ENCODE measurements at regions not wholly inside any gene's neighbourhood (a gene's known extent, or its start where the extent isn't known, plus 50 kb on each side); places are given as distances from the start of the nearest gene placed in this dataset.
"Not testable (repeated sequence)": the region's sequence is repeated elsewhere in the genome, so short reads cannot be mapped to it uniquely, and the experiment has no call there.

DNA sequence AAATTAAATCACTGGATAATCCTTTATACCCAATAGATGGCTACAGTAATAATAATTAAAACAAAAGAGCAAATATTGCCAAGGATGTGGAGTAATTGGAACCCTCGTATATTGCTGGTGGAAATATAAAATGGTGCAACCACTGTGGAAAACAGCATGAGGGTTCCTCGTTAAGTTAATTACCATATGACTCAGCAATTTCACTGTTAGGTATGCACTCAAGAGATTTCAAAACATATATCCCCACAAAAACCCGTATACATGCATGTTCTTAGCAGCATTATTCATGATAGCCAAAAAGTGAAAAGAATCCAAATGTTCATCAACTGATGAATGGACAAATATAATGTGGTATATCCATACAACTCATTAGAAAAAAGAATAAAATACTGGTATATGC, 103.3 kb downstream of the TEX13C start:
- TF ChIP-seq, protein P1, sequence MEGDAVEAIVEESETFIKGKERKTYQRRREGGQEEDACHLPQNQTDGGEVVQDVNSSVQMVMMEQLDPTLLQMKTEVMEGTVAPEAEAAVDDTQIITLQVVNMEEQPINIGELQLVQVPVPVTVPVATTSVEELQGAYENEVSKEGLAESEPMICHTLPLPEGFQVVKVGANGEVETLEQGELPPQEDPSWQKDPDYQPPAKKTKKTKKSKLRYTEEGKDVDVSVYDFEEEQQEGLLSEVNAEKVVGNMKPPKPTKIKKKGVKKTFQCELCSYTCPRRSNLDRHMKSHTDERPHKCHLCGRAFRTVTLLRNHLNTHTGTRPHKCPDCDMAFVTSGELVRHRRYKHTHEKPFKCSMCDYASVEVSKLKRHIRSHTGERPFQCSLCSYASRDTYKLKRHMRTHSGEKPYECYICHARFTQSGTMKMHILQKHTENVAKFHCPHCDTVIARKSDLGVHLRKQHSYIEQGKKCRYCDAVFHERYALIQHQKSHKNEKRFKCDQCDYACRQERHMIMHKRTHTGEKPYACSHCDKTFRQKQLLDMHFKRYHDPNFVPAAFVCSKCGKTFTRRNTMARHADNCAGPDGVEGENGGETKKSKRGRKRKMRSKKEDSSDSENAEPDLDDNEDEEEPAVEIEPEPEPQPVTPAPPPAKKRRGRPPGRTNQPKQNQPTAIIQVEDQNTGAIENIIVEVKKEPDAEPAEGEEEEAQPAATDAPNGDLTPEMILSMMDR (IDR thresholded peaks at IDR 0.05; ENCODE audit: borderline replicate concordance, insufficient read depth, low read depth, low read length), result no peak
- no peak overlapping the region for H3K4me3 ChIP-seq (ENCODE audit: low read depth, low read length)

DNA sequence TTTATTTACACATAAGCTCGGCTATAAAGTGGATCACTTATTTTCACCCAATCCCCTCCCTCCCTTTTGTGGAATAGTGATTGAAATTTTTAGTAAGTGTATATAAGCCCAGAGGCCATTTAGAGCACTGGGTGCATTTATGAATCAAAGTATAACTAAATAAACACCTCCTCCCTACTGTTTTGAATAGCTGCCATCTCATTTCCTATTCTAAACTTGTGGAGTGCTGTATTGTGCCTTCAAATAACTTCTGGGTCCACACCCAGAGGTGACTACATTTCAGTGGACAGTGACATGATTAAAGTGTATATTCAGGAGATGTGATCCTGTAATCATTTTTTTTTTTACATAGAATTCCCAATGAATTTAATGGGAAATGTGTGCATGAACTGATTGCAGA, 104.9 kb downstream of the TEX13C start:
- H3K4me3 ChIP-seq (ENCODE audit: low read depth, low read length), result no peak overlapping the region
- TF ChIP-seq, protein P1 (IDR thresholded peaks at IDR 0.05; ENCODE audit: borderline replicate concordance, insufficient read depth, low read depth, low read length), result no peak

DNA sequence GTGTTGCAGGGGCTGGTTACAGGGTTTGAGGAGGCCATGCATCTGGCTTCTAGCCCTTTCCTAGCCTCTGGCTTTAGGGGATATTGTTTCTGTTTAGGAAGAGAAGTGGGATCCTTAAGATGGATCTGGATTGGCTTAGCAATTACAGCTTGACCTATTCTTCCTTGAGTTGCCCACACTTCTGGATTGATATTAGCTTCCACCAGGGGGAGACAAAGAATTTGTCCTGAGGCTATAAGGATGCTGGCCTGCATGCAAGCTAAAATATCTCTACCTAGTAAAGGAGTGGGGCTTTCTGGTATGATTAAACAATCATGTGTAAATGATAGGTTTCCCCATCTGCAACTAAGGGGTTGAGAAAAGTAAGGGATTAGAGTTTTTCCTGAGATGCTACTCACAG, 117.2 kb downstream of the TEX13C start:
- TF ChIP-seq, protein P1 (IDR thresholded peaks at IDR 0.05; ENCODE audit: borderline replicate concordance, insufficient read depth, low read depth, low read length), result peak; percentile 30; the same call in 1 of the 2 replicates
- no peak overlapping the region for H3K4me3 ChIP-seq (ENCODE audit: low read depth, low read length)

DNA sequence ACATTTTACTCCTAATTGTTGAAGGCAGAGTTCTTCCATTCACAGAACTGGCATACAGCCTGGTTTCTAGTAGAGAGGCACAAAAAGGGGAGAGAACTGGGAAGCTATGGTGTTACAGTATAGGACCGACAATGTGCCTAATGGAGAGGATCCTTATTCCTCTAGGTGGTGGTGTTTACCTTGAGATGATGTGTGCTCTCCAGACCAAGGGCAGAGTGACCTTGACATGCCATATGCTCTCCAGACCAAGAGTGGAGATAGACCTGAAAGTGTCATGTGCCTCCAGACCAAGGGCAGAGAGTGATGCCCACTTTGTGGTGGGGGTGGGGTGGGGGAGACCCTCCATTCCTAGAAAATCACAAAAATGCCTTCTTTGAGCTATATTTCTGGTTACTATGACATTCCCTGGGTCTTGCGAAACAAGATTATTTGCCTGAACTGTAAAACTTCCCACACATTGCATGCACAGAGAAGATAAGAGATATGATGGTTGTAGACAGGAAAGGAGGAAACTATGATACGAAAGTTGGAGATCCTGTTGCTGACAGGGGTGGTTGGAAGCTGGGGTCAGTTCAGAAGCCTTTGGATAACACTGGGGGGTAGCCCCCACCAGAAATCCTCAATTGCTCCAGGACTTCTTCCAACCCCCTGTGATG, 119.7 kb downstream of the TEX13C start:
- H3K4me3 ChIP-seq (ENCODE audit: low read depth, low read length), result no peak overlapping the region
- TF ChIP-seq, protein P1 (IDR thresholded peaks at IDR 0.05; ENCODE audit: borderline replicate concordance, insufficient read depth, low read depth, low read length), result no peak

DNA sequence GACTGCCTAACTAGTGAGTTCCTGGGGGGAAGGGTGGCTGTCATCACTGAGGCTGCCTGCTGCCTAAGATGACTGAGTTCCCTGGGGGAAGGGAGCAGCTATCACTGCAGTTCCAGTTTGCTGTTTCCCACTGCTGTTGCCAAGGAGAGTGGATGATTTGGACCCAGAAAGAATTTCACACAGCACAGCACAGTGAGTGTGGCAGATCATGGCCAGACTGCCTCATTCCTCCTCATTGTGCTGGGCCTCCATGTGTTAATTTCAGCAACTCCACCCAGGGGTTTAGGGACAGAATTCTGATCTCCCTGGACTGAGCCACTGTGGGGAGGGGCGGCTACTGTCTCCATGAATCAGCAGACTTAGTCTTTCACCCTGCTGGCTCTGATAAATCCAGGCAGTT, 125.0 kb downstream of the TEX13C start:
- no peak overlapping the region for H3K4me3 ChIP-seq (ENCODE audit: low read depth, low read length)
- TF ChIP-seq, protein P1 (IDR thresholded peaks at IDR 0.05; ENCODE audit: borderline replicate concordance, insufficient read depth, low read depth, low read length), result no peak

DNA sequence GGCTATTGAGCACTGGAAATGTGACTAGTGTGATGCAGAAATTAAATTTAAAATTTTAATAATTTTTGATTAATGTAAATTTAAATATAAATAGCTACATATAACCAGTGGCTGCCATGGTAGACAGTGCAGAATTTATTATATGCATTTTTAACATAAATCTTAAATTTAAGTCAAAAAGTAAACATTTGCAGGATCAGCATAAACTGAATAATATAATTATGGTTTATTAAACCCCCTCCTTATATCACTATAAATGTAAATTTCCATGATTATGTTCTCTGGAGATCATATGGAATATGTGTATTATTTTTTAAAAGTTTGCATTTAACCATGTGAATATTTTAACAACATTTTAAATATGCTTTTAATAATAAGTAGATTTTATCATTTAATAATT, 155.8 kb downstream of the TEX13C start:
- TF ChIP-seq, protein P1 (IDR thresholded peaks at IDR 0.05; ENCODE audit: borderline replicate concordance, insufficient read depth, low read depth, low read length), result no peak
- no peak overlapping the region for H3K4me3 ChIP-seq (ENCODE audit: low read depth, low read length)

DNA sequence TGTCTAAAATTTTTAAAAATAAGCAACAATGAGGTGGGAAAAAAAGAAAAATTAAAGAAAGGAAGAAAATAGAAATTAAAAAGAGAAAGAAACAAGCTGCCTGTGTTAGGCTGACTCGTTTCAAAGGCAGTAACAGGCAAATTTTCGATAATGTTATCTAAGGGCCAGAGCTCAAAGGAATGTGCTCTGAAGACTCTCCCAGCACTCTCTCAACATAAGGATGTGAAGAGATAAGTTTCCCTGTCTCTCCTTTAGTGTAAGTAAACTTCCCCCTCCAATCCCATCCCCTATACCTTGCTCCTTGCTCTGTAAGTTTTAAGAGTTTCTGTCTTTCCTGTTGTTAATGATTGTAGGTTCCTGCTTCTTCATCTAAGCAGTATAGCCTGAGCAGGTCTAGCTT, 172.8 kb downstream of the TEX13C start:
- no peak overlapping the region for H3K4me3 ChIP-seq (ENCODE audit: low read depth, low read length)
- TF ChIP-seq, protein P1 (IDR thresholded peaks at IDR 0.05; ENCODE audit: borderline replicate concordance, insufficient read depth, low read depth, low read length), result no peak

DNA sequence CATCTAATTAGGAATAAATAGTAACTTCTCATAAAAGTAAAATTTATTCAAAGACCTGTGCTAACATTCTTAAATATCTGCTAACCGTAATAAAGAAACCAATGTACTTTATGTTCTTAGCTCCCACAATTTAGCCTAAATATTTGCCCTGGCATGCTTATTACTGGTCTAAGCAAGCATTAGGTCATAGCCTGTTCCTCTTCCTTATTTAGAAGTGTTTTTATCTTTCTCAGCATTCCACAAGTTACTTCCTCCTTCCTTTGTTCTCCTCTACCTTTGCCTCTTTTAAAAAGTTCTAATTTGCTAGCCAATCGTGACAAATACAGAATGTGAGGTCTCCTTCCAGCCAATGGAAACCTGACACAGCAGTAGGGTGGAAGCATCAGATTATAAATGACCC, 173.3 kb downstream of the TEX13C start:
- H3K4me3 ChIP-seq (ENCODE audit: low read depth, low read length), result not testable (repeated sequence)
